GM12891 (cell line): ENCODE measurements at regions not wholly inside any gene's neighbourhood (a gene's known extent, or its start where the extent isn't known, plus 50 kb on each side); places are given as distances from the start of the nearest gene placed in this dataset.

Experiments used
- PAX5 ChIP-seq: IDR thresholded peaks from 2 replicates; pipeline ENCODE4 v1.6.1; 2011; ENCODE audit warnings: low read length, moderate library complexity, mild to moderate bottlenecking; ENCODE audit not compliant: insufficient read depth, severe bottlenecking
- POLR2A ChIP-seq: IDR thresholded peaks from 2 replicates; pipeline ENCODE4 v1.6.1; 2011; ENCODE audit warnings: low read depth, low read length, control low read depth
- POLR2AphosphoS5 ChIP-seq: IDR thresholded peaks from 2 replicates; pipeline ENCODE4 v1.6.1; 2011; ENCODE audit warnings: low read depth, low read length, control low read depth
- SPI1 ChIP-seq: IDR thresholded peaks from 2 replicates; pipeline ENCODE4 v1.6.1; 2011; ENCODE audit warnings: low read depth, low read length, control low read depth
- TAF1 ChIP-seq: IDR thresholded peaks from 2 replicates; pipeline ENCODE4 v1.6.1; 2011; ENCODE audit warnings: low read depth, low read length, control low read depth

DNA sequence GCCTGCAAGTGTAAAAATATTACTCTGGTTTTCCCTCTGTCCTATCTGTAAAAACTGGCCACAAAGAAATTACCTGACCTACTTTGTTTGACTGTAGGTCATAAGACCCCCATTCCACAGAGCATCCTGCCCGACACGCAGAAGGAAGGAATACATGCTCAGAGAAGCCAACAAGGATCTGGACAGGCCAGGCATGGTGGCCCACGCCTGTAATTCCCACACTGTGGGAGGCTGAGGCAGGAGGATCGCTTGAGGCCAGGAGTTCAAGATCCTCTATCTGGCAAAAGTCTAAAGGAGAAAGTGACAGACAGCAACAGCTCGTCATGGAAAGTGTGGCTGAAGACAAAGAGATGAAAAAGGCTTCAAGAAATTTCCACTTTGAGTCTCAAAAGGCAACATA lies 78.2 kb upstream of the RNU2-1 start:
- TF ChIP-seq POLR2A (no peak), POLR2AphosphoS5 (no peak), SPI1 (no peak), PAX5 (no peak), TAF1 (no peak)
